Central memory CD8-positive, alpha-beta T cell (primary cell): ENCODE measurements at regions not wholly inside any gene's neighbourhood (a gene's known extent, or its start where the extent isn't known, plus 50 kb on each side); places are given as distances from the start of the nearest gene placed in this dataset.

Source experiments
- ATAC-seq: fragments of 150-1000 bp; cut with Tn5 transposase; replicated peaks from 2 replicates; pipeline ENCODE4 v1.10.0; 2022; ENCODE audit warnings: mild to moderate bottlenecking, moderate FRiP score, moderate number of reproducible peaks; ENCODE audit not compliant: poor library complexity, severe bottlenecking; ENCODE audit errors: extremely low read depth
- DNase-seq, 2 donors: peaks; one replicate each; pipeline ENCODE4 v3.0.0; 2021; ENCODE audit warnings: low spot score in 2 of 2
- H3K27ac Mint-ChIP-seq: one replicate; pipeline ENCODE4 v1.8.0; 2022; ENCODE audit warnings: low read depth, mild to moderate bottlenecking, moderate library complexity, mixed read lengths
- H3K27me3 Mint-ChIP-seq: one replicate; pipeline ENCODE4 v1.8.0; 2022; ENCODE audit warnings: mixed read lengths
- H3K36me3 Mint-ChIP-seq: one replicate; pipeline ENCODE4 v1.8.0; 2022; ENCODE audit warnings: mild to moderate bottlenecking, moderate library complexity, mixed read lengths; ENCODE audit not compliant: insufficient read depth
- H3K4me1 Mint-ChIP-seq: one replicate; pipeline ENCODE4 v1.8.0; 2022; ENCODE audit warnings: mixed read lengths
- H3K4me3 Mint-ChIP-seq: one replicate; pipeline ENCODE4 v1.8.0; 2022; ENCODE audit warnings: mild to moderate bottlenecking, moderate library complexity, mixed read lengths
- H3K9me3 Mint-ChIP-seq: one replicate; pipeline ENCODE4 v1.8.0; 2022; ENCODE audit warnings: mixed read lengths

- DNase-seq: no peak
- H3K4me1 Mint-ChIP-seq: no peaks in the 10 kb centered on the region
- no peak overlapping the region for H3K4me3 Mint-ChIP-seq
- H3K36me3 Mint-ChIP-seq: no peaks in the 10 kb centered on the region
- H3K27ac Mint-ChIP-seq: no peak overlapping the region
- no peak for ATAC-seq
- H3K9me3 Mint-ChIP-seq: no peaks in the 10 kb centered on the region
- peaks cover 20% of the 10 kb centered on the region for H3K27me3 Mint-ChIP-seq
These were observed 189.9 kb upstream of the GMDS start for GRCh38 chr6:2435323-2435722.

DNA sequence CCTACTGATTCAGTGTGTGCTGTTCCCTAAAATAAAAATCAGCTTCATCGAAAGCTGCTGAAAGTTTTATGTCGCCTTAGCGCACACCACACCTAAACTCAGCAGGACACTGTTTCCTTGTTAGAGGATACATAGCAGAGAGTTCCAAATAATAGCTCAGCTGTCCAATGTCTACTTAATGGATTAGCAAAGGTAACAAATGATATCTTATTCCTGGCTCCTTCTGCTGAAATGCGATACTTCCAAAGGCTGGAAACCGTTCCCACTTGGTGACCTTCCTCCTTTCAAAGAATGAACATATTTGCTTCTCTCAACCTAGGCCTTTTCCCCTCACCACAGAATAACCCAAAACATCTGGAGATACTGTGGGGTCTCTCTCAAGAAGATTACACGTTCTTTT is 189.5 kb upstream of the GMDS start:
- Mint-ChIP-seq H3K27ac (no peak overlapping the region), H3K4me3 (no peak overlapping the region), H3K9me3 (no peaks in the 10 kb centered on the region), H3K4me1 (no peaks in the 10 kb centered on the region), H3K27me3 (peaks cover 20% of the 10 kb centered on the region), H3K36me3 (no peaks in the 10 kb centered on the region)
- DNase-seq (no peak), ATAC-seq (no peak)

DNA sequence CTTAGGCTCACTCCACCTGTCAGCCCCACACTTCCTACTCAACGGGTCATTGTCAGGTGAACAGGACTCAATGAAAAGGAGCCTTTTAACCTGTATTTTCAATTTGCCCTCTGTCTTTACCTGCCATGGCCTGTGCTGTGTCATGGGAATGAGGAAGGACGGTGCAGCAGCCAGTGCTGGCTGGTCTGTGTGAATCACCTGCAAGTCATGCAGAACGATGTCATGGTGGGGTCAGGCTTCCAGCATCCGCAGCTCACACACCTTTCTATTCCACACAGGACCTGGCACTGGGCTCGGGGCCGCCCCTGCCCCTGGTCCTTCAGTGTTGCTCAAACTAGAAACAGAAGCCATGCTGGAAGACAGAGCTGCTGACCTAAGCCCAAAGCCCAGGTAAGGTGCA is 188.7 kb upstream of the GMDS start:
- H3K4me3 Mint-ChIP-seq: no peak overlapping the region
- no peaks in the 10 kb centered on the region for H3K36me3 Mint-ChIP-seq
- H3K27ac Mint-ChIP-seq: no peak overlapping the region
- ATAC-seq: no peak
- H3K9me3 Mint-ChIP-seq: no peaks in the 10 kb centered on the region
- peaks cover 13% of the 10 kb centered on the region for H3K27me3 Mint-ChIP-seq
- DNase-seq: no peak
- H3K4me1 Mint-ChIP-seq: no peaks in the 10 kb centered on the region

- no peaks in the 10 kb centered on the region for H3K4me1 Mint-ChIP-seq
- no peak overlapping the region for H3K27ac Mint-ChIP-seq
- H3K4me3 Mint-ChIP-seq: no peak overlapping the region
- no peaks in the 10 kb centered on the region for H3K9me3 Mint-ChIP-seq
- H3K27me3 Mint-ChIP-seq: peaks cover 9% of the 10 kb centered on the region
- DNase-seq: no peak
- no peaks in the 10 kb centered on the region for H3K36me3 Mint-ChIP-seq
- ATAC-seq: no peak
These were observed 188.3 kb upstream of the GMDS start for GRCh38 chr6:2433711-2434110.

DNA sequence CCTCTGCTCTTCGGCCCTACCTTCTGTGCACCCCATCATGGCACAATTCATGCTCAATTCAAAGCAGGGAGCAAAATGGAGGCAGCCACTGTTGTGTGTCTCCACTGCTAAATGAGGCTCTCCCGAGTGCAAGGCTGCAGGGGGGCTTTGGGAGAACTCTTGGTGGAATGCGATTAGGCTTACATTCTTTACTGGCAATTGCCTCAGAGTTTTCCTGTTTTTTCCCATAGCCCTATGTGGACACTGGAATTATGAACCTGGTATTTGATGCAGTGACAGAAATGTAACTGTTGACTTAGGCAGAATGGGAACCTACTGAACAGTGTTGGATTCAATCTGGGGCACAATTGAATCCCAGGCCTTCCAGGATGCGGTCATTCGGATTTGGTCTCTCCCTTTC is 187.9 kb upstream of the GMDS start:
- Mint-ChIP-seq H3K4me1 (no peaks in the 10 kb centered on the region), H3K9me3 (no peaks in the 10 kb centered on the region), H3K27me3 (peaks cover 5% of the 10 kb centered on the region), H3K4me3 (no peak overlapping the region), H3K36me3 (no peaks in the 10 kb centered on the region), H3K27ac (no peak overlapping the region)
- DNase-seq (no peak), ATAC-seq (no peak)

- ATAC-seq: no peak
- H3K36me3 Mint-ChIP-seq: no peaks in the 10 kb centered on the region
- H3K27ac Mint-ChIP-seq: no peak overlapping the region
- no peaks in the 10 kb centered on the region for H3K4me1 Mint-ChIP-seq
- no peaks in the 10 kb centered on the region for H3K9me3 Mint-ChIP-seq
- no peaks in the 10 kb centered on the region for H3K27me3 Mint-ChIP-seq
- no peak overlapping the region for H3K4me3 Mint-ChIP-seq
- DNase-seq: no peak
These were observed 186.9 kb upstream of the GMDS start for GRCh38 chr6:2432292-2432691.

- no peaks in the 10 kb centered on the region for H3K4me1 Mint-ChIP-seq
- H3K27me3 Mint-ChIP-seq: no peaks in the 10 kb centered on the region
- H3K9me3 Mint-ChIP-seq: no peaks in the 10 kb centered on the region
- DNase-seq (no peak), ATAC-seq (no peak)
- no peak overlapping the region for H3K4me3 Mint-ChIP-seq
- H3K27ac Mint-ChIP-seq: no peak overlapping the region
- no peaks in the 10 kb centered on the region for H3K36me3 Mint-ChIP-seq
These were observed 185.2 kb upstream of the GMDS start for GRCh38 chr6:2430612-2431011.

DNA sequence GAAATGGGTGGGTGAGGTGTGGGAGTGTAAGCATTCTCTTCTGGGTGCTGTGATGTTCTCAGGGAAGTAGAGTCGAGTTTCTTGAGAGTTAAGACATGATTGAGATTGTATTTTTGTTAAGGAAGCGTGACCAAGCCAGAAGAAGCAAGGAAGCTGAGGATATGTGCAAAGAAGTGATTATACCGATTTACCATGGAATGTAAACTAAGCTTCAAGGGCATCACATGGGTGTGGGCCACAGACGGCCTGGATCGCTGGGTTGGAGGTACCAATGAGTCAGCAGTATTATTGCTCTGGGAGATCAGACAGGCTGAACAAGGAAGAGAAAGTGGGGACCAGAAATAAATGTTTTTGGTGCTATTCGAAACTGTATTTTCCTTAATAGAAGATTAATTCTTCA is 184.1 kb upstream of the GMDS start:
- no peaks in the 10 kb centered on the region for H3K36me3 Mint-ChIP-seq
- no peak overlapping the region for H3K4me3 Mint-ChIP-seq
- no peaks in the 10 kb centered on the region for H3K4me1 Mint-ChIP-seq
- no peak for ATAC-seq
- no peaks in the 10 kb centered on the region for H3K27me3 Mint-ChIP-seq
- DNase-seq: no peak
- H3K9me3 Mint-ChIP-seq: no peaks in the 10 kb centered on the region
- no peak overlapping the region for H3K27ac Mint-ChIP-seq

- ATAC-seq: no peak
- Mint-ChIP-seq H3K27ac (no peak overlapping the region), H3K4me1 (no peaks in the 10 kb centered on the region), H3K9me3 (no peaks in the 10 kb centered on the region), H3K36me3 (no peaks in the 10 kb centered on the region), H3K4me3 (no peak overlapping the region), H3K27me3 (no peaks in the 10 kb centered on the region)
- DNase-seq: no peak
These were observed 183.6 kb upstream of the GMDS start for GRCh38 chr6:2429032-2429431.

GRCh38 chr6:2426561-2427340 is 181.3 kb upstream of the GMDS start:
- H3K4me3 Mint-ChIP-seq: no peak overlapping the region
- no peak overlapping the region for H3K27ac Mint-ChIP-seq
- no peaks in the 10 kb centered on the region for H3K4me1 Mint-ChIP-seq
- DNase-seq: no peak
- no peak for ATAC-seq
- H3K9me3 Mint-ChIP-seq: no peaks in the 10 kb centered on the region
- no peaks in the 10 kb centered on the region for H3K27me3 Mint-ChIP-seq
- H3K36me3 Mint-ChIP-seq: no peaks in the 10 kb centered on the region

GRCh38 chr6:2416128-2416712 is 170.8 kb upstream of the GMDS start:
- H3K27ac Mint-ChIP-seq: no peak overlapping the region
- no peak for ATAC-seq
- no peaks in the 10 kb centered on the region for H3K4me1 Mint-ChIP-seq

DNA sequence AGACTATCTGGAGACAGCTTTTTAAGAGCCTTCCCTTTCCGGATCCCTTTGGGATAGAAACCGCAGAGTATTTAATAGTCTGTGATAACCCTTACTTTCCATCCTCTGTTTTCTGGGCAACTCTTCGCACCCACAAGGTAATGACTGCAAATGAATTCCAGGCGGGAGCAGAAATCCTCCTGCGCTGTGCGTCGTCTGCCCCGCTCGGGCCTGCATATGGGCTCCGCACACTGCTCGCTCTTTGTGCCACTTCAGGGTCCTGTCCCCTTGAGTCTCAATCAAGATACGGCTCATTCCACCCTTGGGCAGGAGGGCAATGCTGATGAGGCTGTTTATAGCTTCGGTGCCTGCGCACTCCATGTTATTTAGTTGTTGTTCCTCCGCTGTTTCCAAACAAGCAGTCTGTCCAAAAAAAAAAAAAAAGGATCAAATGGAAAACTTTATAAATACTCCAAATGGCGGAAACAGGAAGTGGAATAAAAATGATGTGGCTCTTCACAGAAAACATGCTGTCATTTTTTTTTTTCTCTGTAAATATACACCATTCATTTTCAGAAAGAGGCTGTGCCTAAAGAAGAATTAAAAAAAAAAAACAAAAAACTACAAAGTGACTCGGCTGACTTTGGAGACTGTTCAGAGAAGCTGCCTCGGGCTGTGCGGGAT is 169.6 kb upstream of the GMDS start:
- Mint-ChIP-seq H3K4me1 (no peaks in the 10 kb centered on the region), H3K9me3 (no peaks in the 10 kb centered on the region), H3K36me3 (no peaks in the 10 kb centered on the region), H3K27me3 (no peaks in the 10 kb centered on the region), H3K4me3 (no peak overlapping the region), H3K27ac (no peak overlapping the region)
- ATAC-seq (no peak), DNase-seq (no peak)

More at GRCh38 chr6:2416128-2416712, 170.8 kb upstream of the GMDS start:
- Mint-ChIP-seq H3K9me3 (no peaks in the 10 kb centered on the region), H3K27me3 (no peaks in the 10 kb centered on the region), H3K4me3 (no peak overlapping the region), H3K36me3 (no peaks in the 10 kb centered on the region)
- no peak for DNase-seq

- no peak overlapping the region for H3K4me3 Mint-ChIP-seq
- H3K27ac Mint-ChIP-seq: no peak overlapping the region
- H3K27me3 Mint-ChIP-seq: no peaks in the 10 kb centered on the region
- no peaks in the 10 kb centered on the region for H3K4me1 Mint-ChIP-seq
- ATAC-seq (no peak), DNase-seq (no peak)
- H3K36me3 Mint-ChIP-seq: no peaks in the 10 kb centered on the region
- H3K9me3 Mint-ChIP-seq: no peaks in the 10 kb centered on the region
These were observed 167.3 kb upstream of the GMDS start for GRCh38 chr6:2412731-2413130.
